ENCODE measurements at regions not wholly inside any gene's neighbourhood (a gene's known extent, or its start where the extent isn't known, plus 50 kb on each side); places are given as distances from the start of the nearest gene placed in this dataset.
"Not testable (repeated sequence)": the region's sequence is repeated elsewhere in the genome, so short reads cannot be mapped to it uniquely, and the experiment has no call there.

GRCh38 chr13:82116422-82116989, 1765.8 kb downstream of the SLITRK1 start:
- DNase-seq, result no peak

GRCh38 chr13:82115391-82115790, 1766.9 kb downstream of the SLITRK1 start:
- no peak for DNase-seq

GRCh38 chr13:82096256-82096655, 1755.3 kb upstream of the SPRY2 start:
- no peak for DNase-seq

- DNase-seq, result no peak
Observed at GRCh38 chr13:82092312-82092711, 1751.4 kb upstream of the SPRY2 start.

- no peak for DNase-seq
Observed at GRCh38 chr13:82088781-82089180, 1747.9 kb upstream of the SPRY2 start.

GRCh38 chr13:82076496-82076895, 1735.6 kb upstream of the SPRY2 start:
- no peak for DNase-seq

- no peak for DNase-seq
Observed at GRCh38 chr13:82070416-82070815, 1729.5 kb upstream of the SPRY2 start.

GRCh38 chr13:82062772-82063171, 1721.8 kb upstream of the SPRY2 start:
- DNase-seq, result no peak

GRCh38 chr13:82058364-82058763, 1717.4 kb upstream of the SPRY2 start:
- DNase-seq, result no peak

GRCh38 chr13:82045316-82045715, 1704.4 kb upstream of the SPRY2 start:
- not testable (repeated sequence) for DNase-seq

- DNase-seq, result no peak
Observed at GRCh38 chr13:82036602-82037001, 1695.7 kb upstream of the SPRY2 start.

- no peak for DNase-seq
Observed at GRCh38 chr13:82011355-82011754, 1670.4 kb upstream of the SPRY2 start.

GRCh38 chr13:82010780-82011179, 1669.9 kb upstream of the SPRY2 start:
- no peak for DNase-seq

GRCh38 chr13:82002710-82003109, 1661.8 kb upstream of the SPRY2 start:
- no peak for DNase-seq

GRCh38 chr13:81995316-81995715, 1654.4 kb upstream of the SPRY2 start:
- DNase-seq, result no peak

- DNase-seq, result no peak
Observed at GRCh38 chr13:81990652-81991051, 1649.7 kb upstream of the SPRY2 start.

GRCh38 chr13:81988567-81988966, 1647.6 kb upstream of the SPRY2 start:
- DNase-seq, result no peak

GRCh38 chr13:81987677-81988357, 1646.9 kb upstream of the SPRY2 start:
- no peak for DNase-seq

- DNase-seq, result no peak
Observed at GRCh38 chr13:81987159-81987558, 1646.2 kb upstream of the SPRY2 start.

GRCh38 chr13:81986308-81986707, 1645.4 kb upstream of the SPRY2 start:
- no peak for DNase-seq

GRCh38 chr13:81957121-81957520, 1616.2 kb upstream of the SPRY2 start:
- no peak for DNase-seq

- no peak for DNase-seq
Observed at GRCh38 chr13:81929988-81930387, 1589.1 kb upstream of the SPRY2 start.

GRCh38 chr13:81927347-81927746, 1586.4 kb upstream of the SPRY2 start:
- DNase-seq, result no peak

GRCh38 chr13:81917810-81918209, 1576.9 kb upstream of the SPRY2 start:
- DNase-seq, result no peak

- no peak for DNase-seq
Observed at GRCh38 chr13:81916461-81916860, 1575.5 kb upstream of the SPRY2 start.

All from stimulated activated CD4-positive, alpha-beta T cell treated with anti-CD3 and anti-CD28 coated beads, Interleukin-4, amount 100 ng/mL, for 24 hours (primary cell).